Osteoblast (primary cell): ENCODE measurements at regions not wholly inside any gene's neighbourhood (a gene's known extent, or its start where the extent isn't known, plus 50 kb on each side); places are given as distances from the start of the nearest gene placed in this dataset.
A peak's percentile ranks its signal among the peaks of the same experiment; 100 is the strongest.

Experiments used
- DNase-seq: peaks from one replicate; pipeline ENCODE4 v3.0.0; 2011; ENCODE audit warnings: low spot score, mixed read lengths; ENCODE audit not compliant: insufficient read length; ENCODE audit errors: missing footprints
- H2AFZ ChIP-seq: 2 replicates; pipeline ENCODE4 v1.6.0; 2011; ENCODE audit warnings: mild to moderate bottlenecking, low read length
- H3K27ac ChIP-seq: 2 replicates; pipeline ENCODE4 v1.5.1; 2011; ENCODE audit warnings: mild to moderate bottlenecking, low read depth, low read length, moderate library complexity
- H3K27me3 ChIP-seq: 2 replicates; pipeline ENCODE4 v1.6.0; 2012; ENCODE audit warnings: mild to moderate bottlenecking, control low read depth, inconsistent platforms, low read length, moderate library complexity; ENCODE audit not compliant: insufficient read depth
- H3K36me3 ChIP-seq: 2 replicates; pipeline ENCODE4 v1.5.1; 2011; ENCODE audit warnings: mild to moderate bottlenecking, low read length, control low read depth, moderate library complexity; ENCODE audit not compliant: insufficient read depth
- H3K4me1 ChIP-seq: 2 replicates; pipeline ENCODE4 v1.5.1; 2011; ENCODE audit warnings: mild to moderate bottlenecking, low read length, control low read depth, moderate library complexity; ENCODE audit not compliant: insufficient read depth
- H3K4me2 ChIP-seq: 2 replicates; pipeline ENCODE4 v1.6.0; 2011; ENCODE audit warnings: mild to moderate bottlenecking, low read length; ENCODE audit not compliant: insufficient read depth
- H3K4me3 ChIP-seq: fragments of 200-600 bp; sonication (generic); 3 replicates; pipeline ENCODE4 v1.5.1; 2012; ENCODE audit warnings: mild to moderate bottlenecking, low read length, inconsistent platforms; ENCODE audit not compliant: insufficient read depth
- H3K79me2 ChIP-seq: 2 replicates; pipeline ENCODE4 v1.6.0; 2012; ENCODE audit warnings: mild to moderate bottlenecking, low read length, control low read depth, inconsistent platforms; ENCODE audit not compliant: insufficient read depth
- H3K9me3 ChIP-seq: 2 replicates; pipeline ENCODE4 v1.5.1; 2011; ENCODE audit warnings: low read depth, low read length, control low read depth
- H4K20me1 ChIP-seq: 2 replicates; pipeline ENCODE4 v1.6.0; 2012; ENCODE audit warnings: mild to moderate bottlenecking, low read length, control low read depth; ENCODE audit not compliant: insufficient read depth
- CTCF ChIP-seq: IDR thresholded peaks from 2 replicates; pipeline ENCODE4 v1.5.1; 2011; ENCODE audit warnings: mild to moderate bottlenecking, low read depth, low read length, moderate library complexity; ENCODE audit errors: extremely low read depth

- Histone ChIP-seq H3K4me2 (no peak overlapping the region), H3K9me3 (no peaks in the 10 kb centered on the region), H3K4me1 (no peaks in the 10 kb centered on the region), H3K27ac (no peak overlapping the region), H4K20me1 (no peaks in the 10 kb centered on the region), H3K79me2 (no peaks in the 10 kb centered on the region), H3K36me3 (no peaks in the 10 kb centered on the region), H2AFZ (no peak overlapping the region), H3K4me3 (no peak overlapping the region), H3K27me3 (no peaks in the 10 kb centered on the region)
- no peak for TF ChIP-seq CTCF
- no peak for DNase-seq
Observed at GRCh38 chr18:47603158-47603557, 327.3 kb downstream of the SMAD2 start.

- no peak for TF ChIP-seq CTCF
- no peaks in the 10 kb centered on the region for H3K4me1 ChIP-seq
- no peak overlapping the region for H2AFZ ChIP-seq
- H3K9me3 ChIP-seq = no peaks in the 10 kb centered on the region
- H3K36me3 ChIP-seq = no peaks in the 10 kb centered on the region
- no peaks in the 10 kb centered on the region for H4K20me1 ChIP-seq
- no peaks in the 10 kb centered on the region for H3K27me3 ChIP-seq
- H3K4me3 ChIP-seq = no peak overlapping the region
- H3K79me2 ChIP-seq = no peaks in the 10 kb centered on the region
- DNase-seq = no peak
- H3K27ac ChIP-seq = no peak overlapping the region
- no peak overlapping the region for H3K4me2 ChIP-seq
Observed at GRCh38 chr18:47602273-47602897, 328.1 kb downstream of the SMAD2 start.

GRCh38 chr18:47601581-47602272, 328.7 kb downstream of the SMAD2 start:
- DNase-seq = no peak
- Histone ChIP-seq H3K4me1 (no peaks in the 10 kb centered on the region), H3K79me2 (no peaks in the 10 kb centered on the region), H3K27me3 (no peaks in the 10 kb centered on the region), H3K4me3 (no peak overlapping the region), H2AFZ (no peak overlapping the region), H3K9me3 (no peaks in the 10 kb centered on the region), H3K4me2 (no peak overlapping the region), H3K36me3 (no peaks in the 10 kb centered on the region), H3K27ac (no peak overlapping the region), H4K20me1 (no peaks in the 10 kb centered on the region)
- no peak for TF ChIP-seq CTCF

GRCh38 chr18:47595831-47596501, 334.5 kb downstream of the SMAD2 start:
- no peaks in the 10 kb centered on the region for H3K36me3 ChIP-seq
- no peak overlapping the region for H3K4me3 ChIP-seq
- H3K9me3 ChIP-seq = no peaks in the 10 kb centered on the region
- H3K79me2 ChIP-seq = no peaks in the 10 kb centered on the region
- no peaks in the 10 kb centered on the region for H3K27me3 ChIP-seq
- no peak overlapping the region for H3K27ac ChIP-seq
- DNase-seq = no peak
- TF ChIP-seq CTCF = peak; percentile 14
- no peaks in the 10 kb centered on the region for H3K4me1 ChIP-seq
- no peaks in the 10 kb centered on the region for H4K20me1 ChIP-seq
- no peak overlapping the region for H2AFZ ChIP-seq
- no peak overlapping the region for H3K4me2 ChIP-seq
